K562 (cell line): ENCODE measurements at regions not wholly inside any gene's neighbourhood (a gene's known extent, or its start where the extent isn't known, plus 50 kb on each side); places are given as distances from the start of the nearest gene placed in this dataset.

Experiments used
- ATAC-seq: fragments of 200-7000 bp; cut with Tn5 transposase; 3 replicates; pipeline ENCODE4 v1.9.1; 2020; ENCODE audit warnings: moderate library complexity
- BruUV-seq: library from RNA; stranded (reverse); fragments of 400-500 nt; replicated peaks from 2 replicates; lab custom pipeline; 2021; lab: Mats Ljungman, UMichigan
- CTCF ChIA-PET: fragments of 300-600 bp; formaldehyde crosslinking; extraction: SDS; loops from one replicate; lab custom pipeline; 2021; ENCODE audit warnings: low intra/inter-chr PET ratio; lab: Yijun Ruan, JAX
- POLR2A ChIA-PET: fragments of 300-600, 350-650 bp; sonication (Branson Sonifier 250); formaldehyde crosslinking; extraction: SDS; loops from one replicate; lab custom pipeline; 2021; ENCODE audit warnings: antibody characterized with exemption, inconsistent platforms; lab: Yijun Ruan, JAX
- DNase-seq, 4 experiments: peaks; one replicate each; pipeline versions ENCODE4 v3.0.0 to v3.0.0-alpha.2; 2011 to 2018; ENCODE audit warnings: low spot score in 3 of 4, mixed read lengths in 3 of 4; ENCODE audit errors: extremely low read depth in 1 of 4
- FAIRE-seq: peaks from 2 replicates; lab custom pipeline; 2011; peaks lifted over from hg19 to GRCh38; lab: Jason Lieb, UNC
- H2AFZ ChIP-seq: 2 replicates; pipeline ENCODE4 v1.6.0; 2011; ENCODE audit warnings: low read depth, low read length, control low read depth, inconsistent platforms
- H3K27ac ChIP-seq: fragments of 200-600 bp; 3 replicates; pipeline ENCODE4 v1.8.0; 2011; ENCODE audit warnings: low read depth, mild to moderate bottlenecking, control low read depth, inconsistent platforms, low read length, moderate library complexity, mixed read lengths; ENCODE audit errors: extremely low read depth
- H3K27me3 ChIP-seq, 2 experiments: fragments of 300-600 bp in 1 of 2; 2 replicates in 1 of 2; 3 replicates in 1 of 2; pipeline versions ENCODE4 v1.6.0 to v1.8.0; 2011; ENCODE audit warnings: inconsistent platforms in 2 of 2, low read length in 2 of 2, mild to moderate bottlenecking in 1 of 2, mixed read lengths in 1 of 2, moderate library complexity in 1 of 2; ENCODE audit not compliant: control insufficient read depth in 2 of 2, insufficient read depth in 2 of 2
- H3K36me3 ChIP-seq: fragments of 300-600 bp; 3 replicates; pipeline ENCODE4 v1.8.0; 2011; ENCODE audit warnings: mild to moderate bottlenecking, low read length, inconsistent platforms; ENCODE audit not compliant: control insufficient read depth, insufficient read depth
- H3K4me1 ChIP-seq, 2 experiments: fragments of 200-600 bp in 1 of 2; replicated peaks in 1 of 2; 2 replicates in 1 of 2; 3 replicates in 1 of 2; pipeline versions ENCODE4 v1.5.1 to v1.8.0; 2011; ENCODE audit warnings: inconsistent platforms in 2 of 2, low read length in 2 of 2, mild to moderate bottlenecking in 1 of 2, mixed read lengths in 1 of 2, moderate library complexity in 1 of 2; ENCODE audit not compliant: control insufficient read depth in 2 of 2, insufficient read depth in 2 of 2
- H3K4me2 ChIP-seq: 2 replicates; pipeline ENCODE4 v1.6.1; 2011; ENCODE audit warnings: low read length, control low read depth, inconsistent platforms, mixed read lengths; ENCODE audit not compliant: insufficient read depth
- H3K4me3 ChIP-seq: fragments of 200-600 bp; sonication (generic), shearing (Covaris generic); 2 replicates; pipeline ENCODE4 v1.5.1; 2016; ENCODE audit warnings: control low read depth, inconsistent platforms
- H3K79me2 ChIP-seq: fragments of 200-600 bp; 3 replicates; pipeline ENCODE4 v1.8.0; 2011; ENCODE audit warnings: low read length, inconsistent platforms; ENCODE audit not compliant: control insufficient read depth, insufficient read depth
- H3K9ac ChIP-seq, 2 experiments: 2 replicates each; pipeline versions ENCODE4 v1.6.0 to v1.6.1; 2011; ENCODE audit warnings: low read depth in 2 of 2, low read length in 2 of 2, control low read depth in 1 of 2, inconsistent platforms in 1 of 2, mild to moderate bottlenecking in 1 of 2, mixed read lengths in 1 of 2; ENCODE audit not compliant: insufficient read depth in 1 of 2
- H3K9me1 ChIP-seq: one replicate; pipeline ENCODE4 v1.6.0; 2011; ENCODE audit warnings: inconsistent platforms, mild to moderate bottlenecking, low read length, moderate library complexity; ENCODE audit not compliant: control insufficient read depth, insufficient read depth
- H3K9me3 ChIP-seq: replicated peaks from 2 replicates; pipeline ENCODE4 v1.5.1; 2011; ENCODE audit warnings: low read depth, low read length, inconsistent platforms; ENCODE audit not compliant: control insufficient read depth, insufficient read depth
- H4K20me1 ChIP-seq: replicated peaks from 2 replicates; pipeline ENCODE4 v1.6.1; 2011; ENCODE audit warnings: low read length, inconsistent platforms, mixed read lengths; ENCODE audit not compliant: control insufficient read depth, insufficient read depth
- AFF4 ChIP-seq: sonication (generic); formaldehyde crosslinking; IDR thresholded peaks from 2 replicates; pipeline ENCODE4 v1.8.0; 2023; ENCODE audit warnings: mild to moderate bottlenecking, missing genetic modification reagents
- DEAF1 ChIP-seq: fragments of 450-650 bp; formaldehyde crosslinking; IDR thresholded peaks from 2 replicates; pipeline ENCODE4 v1.4.0; 2020; ENCODE audit warnings: mild to moderate bottlenecking, moderate library complexity
- EP300 ChIP-seq: IDR thresholded peaks from 2 replicates; pipeline ENCODE4 v1.6.1; 2012; ENCODE audit warnings: low read length, improper control_type of control experiment
- HLTF ChIP-seq: fragments of 450-650 bp; IDR thresholded peaks from 2 replicates; pipeline ENCODE4 v1.6.1; 2016
- MCM7 ChIP-seq, 2 experiments: fragments of 450-650 bp; IDR thresholded peaks; 2 replicates each; pipeline ENCODE4 v1.6.1; 2016 to 2018
- MTA2 ChIP-seq: fragments of 450-650 bp; IDR thresholded peaks from 2 replicates; pipeline ENCODE4 v1.6.1; 2016; ENCODE audit warnings: low read depth
- RBM14 ChIP-seq: fragments of 200-400 bp; formaldehyde crosslinking; IDR thresholded peaks from 2 replicates; pipeline ENCODE4 v1.6.1; 2018; ENCODE audit warnings: low read depth, mild to moderate bottlenecking, low read length, moderate library complexity, borderline replicate concordance; ENCODE audit not compliant: insufficient read depth
- RBM15 ChIP-seq: fragments of 200-400 bp; formaldehyde crosslinking; IDR thresholded peaks from 2 replicates; pipeline ENCODE4 v1.6.1; 2018; ENCODE audit warnings: mild to moderate bottlenecking, low read length, moderate library complexity; ENCODE audit not compliant: insufficient read depth
- SMARCE1 ChIP-seq: fragments of 450-650 bp; IDR thresholded peaks from 2 replicates; pipeline ENCODE4 v1.7.1; 2016; ENCODE audit warnings: mild to moderate bottlenecking
- SRF ChIP-seq, 2 experiments: fragments of 250-450, 450-650 bp in 1 of 2; sonication (Bioruptor Pico) in 1 of 2; sonication (generic) in 1 of 2; formaldehyde crosslinking; IDR thresholded peaks; 2 replicates each; pipeline versions ENCODE4 v1.5.0 to v1.5.1; 2020 to 2022; ENCODE audit warnings: mild to moderate bottlenecking in 1 of 2, missing genetic modification reagents in 1 of 2
- ZFP30 ChIP-seq: fragments of 250-450 bp; sonication (Bioruptor Pico); IDR thresholded peaks from 2 replicates; pipeline ENCODE4 v1.8.0; 2022; ENCODE audit warnings: moderate library complexity, mild to moderate bottlenecking, inconsistent platforms, borderline replicate concordance
- ZNF324 ChIP-seq: fragments of 250-450 bp; sonication (Bioruptor Pico); IDR thresholded peaks from 2 replicates; pipeline ENCODE4 v1.4.0; 2020; ENCODE audit warnings: mild to moderate bottlenecking
- ZNF395 ChIP-seq: fragments of 200-800 bp; sonication (Bioruptor generic); IDR thresholded peaks from 2 replicates; pipeline ENCODE4 v1.6.1; 2017; ENCODE audit warnings: missing genetic modification characterization, missing compliant biosample characterization
- WGBS: fragments of 100-300 bp; shearing (Covaris generic); methylation state at CpG from one replicate; pipeline ENCODE4 v1.1.6; 2016; ENCODE audit warnings: low coverage, mixed read lengths; ENCODE audit not compliant: insufficient coverage; ENCODE audit errors: missing lambda C conversion rate; 5-methylcytosine and 5-hydroxymethylcytosine counted together
- in situ Hi-C: fragments of 300-500 bp; cut with MboI; formaldehyde crosslinking; loops from 4 replicates; pipeline ENCODE4 v1.15.0; 2018; ENCODE audit warnings: inconsistent platforms, mixed read lengths
- intact Hi-C: fragments of 100-400 bp; cut with micrococcal nuclease; formaldehyde crosslinking; loops from 2 replicates; pipeline ENCODE4 v1.14.2; 2022

GRCh38 chr5:135643881-135644766 is 65.3 kb upstream of the CXCL14 start:
- DNase-seq: no peak
- ChIA-PET POLR2A (no interaction called here), CTCF (no interaction called here)
- H3K4me3 ChIP-seq: no peak overlapping the region
- H3K4me1 ChIP-seq: no peaks in the 10 kb centered on the region
- no peaks in the 10 kb centered on the region for H3K9me1 ChIP-seq
- no peak overlapping the region for H3K9ac ChIP-seq
- in situ Hi-C loops (no loop called here), intact Hi-C loops (no loop called here)
- no peaks in the 10 kb centered on the region for H3K79me2 ChIP-seq
- no peak overlapping the region for H3K4me2 ChIP-seq
- 0% methylated on average over 4 of the region's 4 CpGs for WGBS
- no peak overlapping the region for H3K27ac ChIP-seq
- FAIRE-seq: no peak
- no peaks in the 10 kb centered on the region for H4K20me1 ChIP-seq
- H3K36me3 ChIP-seq: no peaks in the 10 kb centered on the region
- no peaks in the 10 kb centered on the region for H3K9me3 ChIP-seq
- no peak for ATAC-seq
- H3K27me3 ChIP-seq: peaks cover 0 to 33% of the 10 kb centered on the region in 2 experiments; a peak in 4 of 5 replicates
- no peak overlapping the region for H2AFZ ChIP-seq
- BruUV-seq: no TSS peak
- TF ChIP-seq RBM15 (no peak), SRF (CRISPR knock-in tag; IDR thresholded peaks at IDR 0.05) (no peak), EP300 (no peak), ZNF395 (no peak), AFF4 (CRISPR knock-in tag) (no peak), ZFP30 (CRISPR knock-in tag) (no peak), MCM7 (IDR thresholded peaks at IDR 0.05) (no peak), DEAF1 (no peak), RBM14 (no peak), HLTF (no peak), SMARCE1 (no peak), ZNF324 (no peak), MTA2 (no peak)
